ENCODE measurements at regions not wholly inside any gene's neighbourhood (a gene's known extent, or its start where the extent isn't known, plus 50 kb on each side); places are given as distances from the start of the nearest gene placed in this dataset.

DNA sequence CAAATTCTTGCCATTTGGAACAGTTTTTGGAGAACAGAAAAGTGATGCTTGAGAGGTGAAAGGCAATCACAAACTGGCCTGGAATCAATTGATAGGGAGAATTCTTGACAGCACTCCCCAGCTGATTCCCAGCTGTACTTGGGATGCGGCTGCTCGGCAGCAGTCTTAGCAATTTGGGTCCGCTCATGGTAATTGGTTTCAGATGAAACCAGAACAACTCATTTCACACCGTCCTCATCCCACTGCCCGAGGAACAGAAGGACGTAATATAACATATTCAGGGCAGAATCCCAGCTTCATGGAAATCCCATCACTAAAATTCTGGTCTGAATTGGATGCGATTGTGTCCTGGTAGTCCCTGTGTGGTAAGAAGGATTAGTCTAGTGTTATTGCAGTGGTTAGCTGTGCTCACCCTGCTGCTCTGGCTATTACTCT, 223.3 kb upstream of the FERD3L start:
- Histone ChIP-seq H2AK5ac (ENCODE audit: insufficient read length, low read length) (no peak overlapping the region), H3K18ac (ENCODE audit: insufficient read length, low read depth, low read length) (peak overlapping the region; percentile 23), H2BK5ac (ENCODE audit: insufficient read length, low read length) (no peak overlapping the region), H3K23ac (ENCODE audit: insufficient read length, low read depth, low read length) (no peak overlapping the region), H4K91ac (ENCODE audit: insufficient read length, low read depth, low read length) (no peak overlapping the region), H4K20me1 (ENCODE audit: control insufficient read depth, insufficient read depth, insufficient read length) (no peaks in the 10 kb centered on the region), H4K8ac (replicated peaks; ENCODE audit: insufficient read length, low read depth, low read length) (no peak overlapping the region), H4K5ac (ENCODE audit: insufficient read length, low read depth, low read length) (no peak overlapping the region), H2AFZ (ENCODE audit: low read length) (no peak overlapping the region), H3K9ac (ENCODE audit: extremely low read depth, insufficient read length, low read length) (no peak overlapping the region), H3K9me3 (ENCODE audit: control insufficient read depth, low read depth, low read length) (no peaks in the 10 kb centered on the region), H2BK15ac (ENCODE audit: low read depth, low read length) (no peak overlapping the region), H3K56ac (ENCODE audit: insufficient read length, low read depth, low read length) (no peak overlapping the region), H3K14ac (ENCODE audit: insufficient read depth, low read length) (no peak overlapping the region), H3T11ph (ENCODE audit: low read length) (no peak overlapping the region), H3K4me1 (ENCODE audit: insufficient read depth, low read length) (peaks cover 19% of the 10 kb centered on the region), H3K27me3 (ENCODE audit: insufficient read depth, low read length) (no peaks in the 10 kb centered on the region), H3K79me2 (ENCODE audit: insufficient read depth, low read length) (no peaks in the 10 kb centered on the region), H3K27ac (ENCODE audit: insufficient read length, low read depth, low read length) (no peak overlapping the region), H2BK12ac (ENCODE audit: insufficient read length, low read depth, low read length) (no peak overlapping the region), H3K4me2 (ENCODE audit: insufficient read depth, insufficient read length, low read length) (peak overlapping the region; percentile 24), H2BK20ac (ENCODE audit: low read depth, low read length, poor library complexity, severe bottlenecking) (no peak overlapping the region), H3K4ac (ENCODE audit: low read depth, low read length) (no peak overlapping the region), H3K23me2 (ENCODE audit: insufficient read length, low read depth, low read length, poor library complexity, severe bottlenecking) (no peaks in the 10 kb centered on the region), H3K79me1 (ENCODE audit: insufficient read depth, low read depth, low read length, poor library complexity, severe bottlenecking) (no peaks in the 10 kb centered on the region), H2BK120ac (ENCODE audit: low read depth, low read length, poor library complexity, severe bottlenecking) (no peak overlapping the region)
- peaks cover 38 to 46% of the 10 kb centered on the region in 2 experiments for H3K4me1 Mint-ChIP-seq
- H3K9me3 Mint-ChIP-seq = no peaks in the 10 kb centered on the region
- DNase-seq = no peak
- no peak overlapping the region for H3K4me3 Mint-ChIP-seq
- H3K36me3 Mint-ChIP-seq (ENCODE audit: insufficient read depth in 1 of 3, low read depth in 3 of 3) = no peaks in the 10 kb centered on the region
- no peaks in the 10 kb centered on the region for H3K27me3 Mint-ChIP-seq (ENCODE audit: low read depth)
- peak overlapping the region; percentile 28 to 78 (median 34); a peak in 5 of 7 replicates for H3K27ac Mint-ChIP-seq
- TF ChIP-seq, protein P1, sequence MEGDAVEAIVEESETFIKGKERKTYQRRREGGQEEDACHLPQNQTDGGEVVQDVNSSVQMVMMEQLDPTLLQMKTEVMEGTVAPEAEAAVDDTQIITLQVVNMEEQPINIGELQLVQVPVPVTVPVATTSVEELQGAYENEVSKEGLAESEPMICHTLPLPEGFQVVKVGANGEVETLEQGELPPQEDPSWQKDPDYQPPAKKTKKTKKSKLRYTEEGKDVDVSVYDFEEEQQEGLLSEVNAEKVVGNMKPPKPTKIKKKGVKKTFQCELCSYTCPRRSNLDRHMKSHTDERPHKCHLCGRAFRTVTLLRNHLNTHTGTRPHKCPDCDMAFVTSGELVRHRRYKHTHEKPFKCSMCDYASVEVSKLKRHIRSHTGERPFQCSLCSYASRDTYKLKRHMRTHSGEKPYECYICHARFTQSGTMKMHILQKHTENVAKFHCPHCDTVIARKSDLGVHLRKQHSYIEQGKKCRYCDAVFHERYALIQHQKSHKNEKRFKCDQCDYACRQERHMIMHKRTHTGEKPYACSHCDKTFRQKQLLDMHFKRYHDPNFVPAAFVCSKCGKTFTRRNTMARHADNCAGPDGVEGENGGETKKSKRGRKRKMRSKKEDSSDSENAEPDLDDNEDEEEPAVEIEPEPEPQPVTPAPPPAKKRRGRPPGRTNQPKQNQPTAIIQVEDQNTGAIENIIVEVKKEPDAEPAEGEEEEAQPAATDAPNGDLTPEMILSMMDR (conservative IDR thresholded peaks at IDR 0.05) = no peak
- whole genome bisulfite sequencing (ENCODE audit: extremely low coverage, insufficient read length, low lambda C conversion rate) = no CpG with 5 or more reads among the region's 7 CpGs
